Endothelial cell (in vitro differentiated cells): ENCODE measurements at regions not wholly inside any gene's neighbourhood (a gene's known extent, or its start where the extent isn't known, plus 50 kb on each side); places are given as distances from the start of the nearest gene placed in this dataset.

Source experiments
- DNase-seq: peaks from one replicate; pipeline ENCODE4 v3.0.0; 2021; ENCODE audit warnings: low spot score
- H3K27ac Mint-ChIP-seq: one replicate; pipeline ENCODE4 v1.8.0; 2021; ENCODE audit warnings: mixed read lengths, inconsistent platforms; ENCODE audit not compliant: unreplicated experiment
- H3K27me3 Mint-ChIP-seq: one replicate; pipeline ENCODE4 v1.8.0; 2021; ENCODE audit warnings: mild to moderate bottlenecking, moderate library complexity, mixed read lengths, inconsistent platforms; ENCODE audit not compliant: unreplicated experiment
- H3K36me3 Mint-ChIP-seq: one replicate; pipeline ENCODE4 v1.8.0; 2021; ENCODE audit warnings: mild to moderate bottlenecking, low read depth, mixed read lengths, inconsistent platforms; ENCODE audit not compliant: unreplicated experiment
- H3K4me1 Mint-ChIP-seq: one replicate; pipeline ENCODE4 v1.8.0; 2021; ENCODE audit warnings: mild to moderate bottlenecking, mixed read lengths, inconsistent platforms; ENCODE audit not compliant: unreplicated experiment
- H3K4me3 Mint-ChIP-seq: one replicate; pipeline ENCODE4 v1.8.0; 2021; ENCODE audit warnings: mild to moderate bottlenecking, mixed read lengths, inconsistent platforms; ENCODE audit not compliant: unreplicated experiment
- H3K9me3 Mint-ChIP-seq: one replicate; pipeline ENCODE4 v1.8.0; 2021; ENCODE audit warnings: mixed read lengths, inconsistent platforms; ENCODE audit not compliant: unreplicated experiment
- TF ChIP-seq, protein P1 (sequence below): fragments of 200-600 bp; sonication (generic); IDR thresholded peaks from one replicate; pipeline ENCODE4 v1.5.0; 2021; ENCODE audit warnings: antibody characterized with exemption; ENCODE audit not compliant: unreplicated experiment

DNA sequence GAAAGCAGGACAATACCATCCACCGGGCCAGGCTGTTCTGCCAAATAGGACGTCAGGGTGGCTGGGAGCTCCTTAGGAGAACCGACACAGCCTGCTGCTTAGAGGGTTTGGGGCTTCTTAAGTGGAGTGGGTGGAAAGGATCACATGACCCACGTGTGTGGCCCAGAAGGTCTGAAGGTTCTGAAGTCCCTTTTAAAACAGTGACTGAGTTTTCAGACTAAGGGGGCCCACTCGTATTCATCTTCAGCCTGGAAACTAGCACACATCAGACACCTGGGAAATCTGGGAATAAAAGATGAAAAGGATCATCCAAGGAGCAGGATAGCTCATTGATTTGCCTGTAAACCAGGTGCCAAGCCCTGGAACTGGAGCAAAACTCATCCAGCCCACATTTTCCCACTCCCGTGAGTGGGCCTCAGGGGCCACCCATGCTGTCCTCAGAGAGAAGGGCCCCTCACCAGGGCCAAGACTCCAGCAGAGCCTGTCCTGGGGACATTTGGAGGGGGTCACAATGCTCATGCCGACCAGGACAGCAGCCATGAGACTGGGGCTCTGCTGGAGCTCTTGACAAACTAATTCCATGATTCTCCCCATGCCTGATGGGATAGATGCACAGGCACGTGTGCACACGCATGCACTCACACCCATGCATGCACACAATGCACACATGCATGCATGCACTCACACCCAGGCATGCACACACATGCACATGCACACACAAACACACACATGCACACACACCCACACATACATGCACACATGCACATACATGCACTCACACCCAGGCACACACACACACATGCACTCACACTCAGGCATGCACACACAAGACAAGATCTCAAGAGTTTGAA is 168.8 kb upstream of the PPP2R2D start:
- Mint-ChIP-seq H3K27ac (no peak overlapping the region), H3K4me1 (peaks cover 6% of the 10 kb centered on the region), H3K27me3 (peaks cover 4% of the 10 kb centered on the region), H3K36me3 (no peaks in the 10 kb centered on the region), H3K9me3 (peaks cover 4% of the 10 kb centered on the region), H3K4me3 (no peak overlapping the region)
- TF ChIP-seq, protein P1, sequence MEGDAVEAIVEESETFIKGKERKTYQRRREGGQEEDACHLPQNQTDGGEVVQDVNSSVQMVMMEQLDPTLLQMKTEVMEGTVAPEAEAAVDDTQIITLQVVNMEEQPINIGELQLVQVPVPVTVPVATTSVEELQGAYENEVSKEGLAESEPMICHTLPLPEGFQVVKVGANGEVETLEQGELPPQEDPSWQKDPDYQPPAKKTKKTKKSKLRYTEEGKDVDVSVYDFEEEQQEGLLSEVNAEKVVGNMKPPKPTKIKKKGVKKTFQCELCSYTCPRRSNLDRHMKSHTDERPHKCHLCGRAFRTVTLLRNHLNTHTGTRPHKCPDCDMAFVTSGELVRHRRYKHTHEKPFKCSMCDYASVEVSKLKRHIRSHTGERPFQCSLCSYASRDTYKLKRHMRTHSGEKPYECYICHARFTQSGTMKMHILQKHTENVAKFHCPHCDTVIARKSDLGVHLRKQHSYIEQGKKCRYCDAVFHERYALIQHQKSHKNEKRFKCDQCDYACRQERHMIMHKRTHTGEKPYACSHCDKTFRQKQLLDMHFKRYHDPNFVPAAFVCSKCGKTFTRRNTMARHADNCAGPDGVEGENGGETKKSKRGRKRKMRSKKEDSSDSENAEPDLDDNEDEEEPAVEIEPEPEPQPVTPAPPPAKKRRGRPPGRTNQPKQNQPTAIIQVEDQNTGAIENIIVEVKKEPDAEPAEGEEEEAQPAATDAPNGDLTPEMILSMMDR = no peak
- DNase-seq = no peak

DNA sequence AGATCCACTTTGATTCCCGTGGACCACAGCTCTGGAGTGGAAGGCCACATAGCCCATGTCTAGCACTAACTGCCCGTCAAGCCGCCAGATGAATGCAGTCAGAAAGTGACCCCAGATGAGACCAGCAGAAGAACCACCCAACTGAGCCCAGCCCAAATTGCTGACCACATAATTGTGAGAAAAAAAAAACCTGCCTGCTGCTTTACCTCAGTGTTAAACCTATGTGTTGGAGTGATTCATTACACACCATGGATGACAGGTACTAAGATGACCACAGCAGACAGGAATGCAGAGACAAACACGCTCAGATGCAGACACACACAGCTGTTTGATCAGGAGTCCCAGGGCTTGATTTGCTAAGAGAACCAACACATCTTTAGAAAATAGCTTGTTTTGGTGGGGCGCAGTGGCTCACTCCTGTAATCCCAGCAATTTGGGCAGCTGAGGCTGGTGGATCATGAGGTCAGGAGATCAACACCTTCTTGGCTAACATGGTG is 168.1 kb upstream of the PPP2R2D start:
- no peak overlapping the region for H3K27ac Mint-ChIP-seq
- H3K27me3 Mint-ChIP-seq = peaks cover 3% of the 10 kb centered on the region
- DNase-seq = no peak
- H3K36me3 Mint-ChIP-seq = no peaks in the 10 kb centered on the region
- H3K4me1 Mint-ChIP-seq = peaks cover 6% of the 10 kb centered on the region
- peaks cover 4% of the 10 kb centered on the region for H3K9me3 Mint-ChIP-seq
- TF ChIP-seq, protein P1 = no peak
- no peak overlapping the region for H3K4me3 Mint-ChIP-seq

DNA sequence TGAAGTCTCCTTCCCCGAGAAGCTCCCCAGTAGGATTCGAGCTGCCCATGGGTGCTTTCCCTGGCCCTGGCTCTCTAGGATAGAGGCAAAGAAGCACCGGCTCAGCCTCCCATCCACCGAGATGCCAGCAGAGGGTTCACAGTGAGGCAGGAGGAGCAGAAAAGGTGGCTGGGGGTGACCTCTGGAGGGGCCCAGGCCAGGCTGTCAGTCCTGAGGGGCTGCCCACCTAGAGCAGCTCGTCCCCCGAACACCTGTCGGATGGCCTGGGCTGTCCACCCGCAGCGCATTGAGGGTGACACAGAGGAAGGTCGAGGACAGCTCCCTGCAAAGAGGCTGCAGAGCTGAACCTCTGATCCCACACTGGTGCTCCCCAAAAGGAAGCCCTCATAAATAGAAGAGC is 167.2 kb upstream of the PPP2R2D start:
- no peak for DNase-seq
- TF ChIP-seq, protein P1 = no peak
- H3K4me1 Mint-ChIP-seq = peaks cover 6% of the 10 kb centered on the region
- H3K4me3 Mint-ChIP-seq = no peak overlapping the region
- peaks cover 4% of the 10 kb centered on the region for H3K9me3 Mint-ChIP-seq
- H3K27ac Mint-ChIP-seq = no peak overlapping the region
- no peaks in the 10 kb centered on the region for H3K36me3 Mint-ChIP-seq
- H3K27me3 Mint-ChIP-seq = peaks cover 3% of the 10 kb centered on the region

GRCh38 chr10:131735577-131735976 is 165.2 kb upstream of the PPP2R2D start:
- H3K9me3 Mint-ChIP-seq = peaks cover 4% of the 10 kb centered on the region
- TF ChIP-seq, protein P1 = no peak
- H3K4me3 Mint-ChIP-seq = no peak overlapping the region
- peak overlapping the region; percentile 13 for H3K27ac Mint-ChIP-seq
- H3K27me3 Mint-ChIP-seq = peaks cover 5% of the 10 kb centered on the region
- H3K36me3 Mint-ChIP-seq = no peaks in the 10 kb centered on the region
- DNase-seq = no peak
- no peaks in the 10 kb centered on the region for H3K4me1 Mint-ChIP-seq

DNA sequence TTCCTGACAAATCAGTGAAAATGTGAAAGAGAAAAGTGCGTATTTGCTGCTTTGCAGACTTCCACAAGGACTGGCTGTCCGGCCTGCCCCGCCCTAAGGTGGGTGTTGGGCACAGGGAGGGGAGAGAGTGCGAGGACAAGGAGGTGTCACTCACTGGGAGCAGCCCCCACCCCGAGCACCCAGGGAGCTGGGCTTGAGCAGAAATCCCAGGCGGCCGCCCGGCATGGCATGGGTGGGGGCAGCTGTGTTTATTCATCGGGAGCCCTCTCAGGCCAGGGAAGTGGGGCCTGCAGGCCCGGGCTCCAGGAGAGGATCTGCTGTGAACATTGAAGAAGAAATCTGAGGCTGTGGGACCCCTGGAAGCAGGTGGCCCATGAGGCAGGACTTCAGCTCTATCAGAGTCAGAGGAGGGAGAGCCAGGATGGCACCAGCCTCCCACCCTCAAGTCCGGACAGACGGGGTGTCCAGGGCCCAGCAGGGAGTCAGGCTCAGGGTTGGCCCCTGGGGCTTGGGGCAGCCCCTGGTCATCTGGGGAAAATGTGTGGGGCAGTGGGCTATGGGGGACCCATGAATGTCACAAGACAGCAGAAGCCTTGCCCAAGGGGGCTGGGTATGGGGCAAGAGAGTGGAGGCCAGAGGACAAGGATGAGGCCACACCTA is 164.4 kb upstream of the PPP2R2D start:
- Mint-ChIP-seq H3K36me3 (no peaks in the 10 kb centered on the region), H3K27me3 (peaks cover 5% of the 10 kb centered on the region), H3K4me1 (no peaks in the 10 kb centered on the region), H3K9me3 (peaks cover 4% of the 10 kb centered on the region), H3K4me3 (no peak overlapping the region), H3K27ac (no peak overlapping the region)
- DNase-seq = no peak
- TF ChIP-seq, protein P1 = no peak
